Gastroesophageal sphincter (tissue), 4 donors: ENCODE measurements at regions not wholly inside any gene's neighbourhood (a gene's known extent, or its start where the extent isn't known, plus 50 kb on each side); places are given as distances from the start of the nearest gene placed in this dataset.
"Not testable (repeated sequence)": the region's sequence is repeated elsewhere in the genome, so short reads cannot be mapped to it uniquely, and the experiment has no call there.

Experiments used
- ATAC-seq: fragments of 150-250 bp; one replicate; pipeline ENCODE4 v1.9.1; 2016; ENCODE audit warnings: mild to moderate bottlenecking, moderate library complexity
- H3K27ac ChIP-seq, 4 donors: fragments of 200-600 bp; sonication (generic) in 3 of 4; 1 replicate in 3 of 4; 2 replicates in 1 of 4; pipeline ENCODE4 v1.5.1; 2016 to 2019
- H3K27me3 ChIP-seq: fragments of 200-600 bp; sonication (generic); one replicate; pipeline ENCODE4 v1.5.1; 2019
- H3K36me3 ChIP-seq, 2 donors: fragments of 200-600 bp; sonication (generic); one replicate each; pipeline ENCODE4 v1.5.1; 2019; ENCODE audit warnings: control low read depth in 1 of 2
- H3K4me1 ChIP-seq, 3 donors: fragments of 200-600 bp; sonication (generic); 1 replicate in 2 of 3; 2 replicates in 1 of 3; pipeline ENCODE4 v1.5.1; 2016 to 2019; ENCODE audit warnings: control low read depth in 2 of 3
- H3K4me3 ChIP-seq, 2 donors: fragments of 200-600 bp; sonication (generic); one replicate each; pipeline ENCODE4 v1.5.1; 2019; ENCODE audit warnings: mild to moderate bottlenecking in 1 of 2, moderate library complexity in 1 of 2
- H3K9me3 ChIP-seq, 3 donors: fragments of 200-600 bp; sonication (generic); one replicate each; pipeline ENCODE4 v1.5.1; 2017 to 2019; ENCODE audit warnings: control low read depth in 2 of 3
- EP300 ChIP-seq: sonication (generic); formaldehyde crosslinking; IDR thresholded peaks from one replicate; pipeline ENCODE4 v1.6.1; 2017; ENCODE audit warnings: antibody characterized with exemption, mild to moderate bottlenecking
- POLR2A ChIP-seq, 2 donors: fragments of 450-650 bp; IDR thresholded peaks; one replicate each; pipeline ENCODE4 v1.6.1; 2017; ENCODE audit warnings: antibody characterized with exemption in 2 of 2, mild to moderate bottlenecking in 2 of 2, moderate library complexity in 1 of 2
- POLR2AphosphoS5 ChIP-seq: sonication (generic); formaldehyde crosslinking; IDR thresholded peaks from one replicate; pipeline ENCODE4 v1.6.1; 2017; ENCODE audit warnings: antibody characterized with exemption
- WGBS, 2 donors: methylation state at CpG; one replicate each; pipeline ENCODE4 v1.1.5; 2018; ENCODE audit warnings: low coverage in 1 of 2; 5-methylcytosine and 5-hydroxymethylcytosine counted together
- TF ChIP-seq, protein P1 (sequence below), 4 experiments: fragments of 200-600 bp in 2 of 4; fragments of 450-650 bp in 2 of 4; sonication (generic) in 1 of 4; IDR thresholded peaks; one replicate each; pipeline ENCODE4 v1.5.1; 2017 to 2019; ENCODE audit warnings: antibody characterized with exemption in 4 of 4, mild to moderate bottlenecking in 2 of 4, moderate library complexity in 2 of 4

- WGBS, 2 donors: 81% methylated on average over 6 of the region's 19 CpGs; no CpG with 5 or more reads in 1 of the 2 donors
- Histone ChIP-seq H3K9me3 (peaks cover 0 to 8% (median 0%) of the 10 kb centered on the region in 3 donors), H3K36me3 (no peaks in the 10 kb centered on the region), H3K4me3 (no peak overlapping the region), H3K27ac (no peak overlapping the region), H3K27me3 (no peaks in the 10 kb centered on the region), H3K4me1 (no peaks in the 10 kb centered on the region)
- no peak for ATAC-seq
- TF ChIP-seq, protein P1, sequence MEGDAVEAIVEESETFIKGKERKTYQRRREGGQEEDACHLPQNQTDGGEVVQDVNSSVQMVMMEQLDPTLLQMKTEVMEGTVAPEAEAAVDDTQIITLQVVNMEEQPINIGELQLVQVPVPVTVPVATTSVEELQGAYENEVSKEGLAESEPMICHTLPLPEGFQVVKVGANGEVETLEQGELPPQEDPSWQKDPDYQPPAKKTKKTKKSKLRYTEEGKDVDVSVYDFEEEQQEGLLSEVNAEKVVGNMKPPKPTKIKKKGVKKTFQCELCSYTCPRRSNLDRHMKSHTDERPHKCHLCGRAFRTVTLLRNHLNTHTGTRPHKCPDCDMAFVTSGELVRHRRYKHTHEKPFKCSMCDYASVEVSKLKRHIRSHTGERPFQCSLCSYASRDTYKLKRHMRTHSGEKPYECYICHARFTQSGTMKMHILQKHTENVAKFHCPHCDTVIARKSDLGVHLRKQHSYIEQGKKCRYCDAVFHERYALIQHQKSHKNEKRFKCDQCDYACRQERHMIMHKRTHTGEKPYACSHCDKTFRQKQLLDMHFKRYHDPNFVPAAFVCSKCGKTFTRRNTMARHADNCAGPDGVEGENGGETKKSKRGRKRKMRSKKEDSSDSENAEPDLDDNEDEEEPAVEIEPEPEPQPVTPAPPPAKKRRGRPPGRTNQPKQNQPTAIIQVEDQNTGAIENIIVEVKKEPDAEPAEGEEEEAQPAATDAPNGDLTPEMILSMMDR (IDR thresholded peaks at IDR 0.05): no peak
- no peak for TF ChIP-seq EP300
- TF ChIP-seq POLR2A (IDR thresholded peaks at IDR 0.05): no peak
- TF ChIP-seq POLR2AphosphoS5: no peak
These were observed 111.7 kb upstream of the PGR start for GRCh38 chr11:101241160-101241795.

DNA sequence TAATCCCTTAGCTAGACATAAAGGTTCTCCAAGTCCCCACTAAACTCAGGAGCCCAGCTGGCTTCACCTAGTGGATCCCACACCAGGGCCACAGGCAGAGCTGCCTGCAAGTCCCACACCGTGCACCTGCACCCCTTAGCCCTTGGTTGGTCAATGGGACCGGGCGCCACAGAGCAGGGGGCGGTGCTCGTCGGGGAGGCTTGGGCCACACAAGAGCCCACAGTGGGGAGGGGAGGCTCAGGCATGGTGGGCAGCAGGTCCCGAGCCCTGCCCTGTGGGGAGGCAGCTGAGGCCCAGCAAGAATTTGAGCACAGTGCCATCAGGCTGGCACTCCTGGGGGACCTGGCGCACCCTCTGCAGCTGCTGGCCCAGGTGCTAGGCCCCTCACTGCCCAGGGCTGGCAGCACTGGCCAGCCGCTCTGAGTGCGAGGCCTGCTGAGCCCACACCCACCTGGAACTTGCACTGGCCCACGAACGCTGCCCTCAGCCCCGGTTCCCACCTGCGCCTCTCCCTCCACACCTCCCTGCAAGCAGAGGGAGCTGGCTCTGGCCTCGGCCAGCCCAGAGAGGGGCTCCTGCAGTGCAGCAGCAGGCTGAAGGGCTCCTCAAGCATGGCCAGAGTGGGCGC lies 101.7 kb upstream of the PGR start:
- H3K4me3 ChIP-seq, H3K4me1 ChIP-seq, H3K36me3 ChIP-seq, ATAC-seq, H3K27me3 ChIP-seq, H3K27ac ChIP-seq: not testable (repeated sequence)
- WGBS, 2 donors: no CpG with 5 or more reads among the region's 16 CpGs
- H3K9me3 ChIP-seq: peaks cover 0 to 12% (median 0%) of the 10 kb centered on the region in 3 donors

DNA sequence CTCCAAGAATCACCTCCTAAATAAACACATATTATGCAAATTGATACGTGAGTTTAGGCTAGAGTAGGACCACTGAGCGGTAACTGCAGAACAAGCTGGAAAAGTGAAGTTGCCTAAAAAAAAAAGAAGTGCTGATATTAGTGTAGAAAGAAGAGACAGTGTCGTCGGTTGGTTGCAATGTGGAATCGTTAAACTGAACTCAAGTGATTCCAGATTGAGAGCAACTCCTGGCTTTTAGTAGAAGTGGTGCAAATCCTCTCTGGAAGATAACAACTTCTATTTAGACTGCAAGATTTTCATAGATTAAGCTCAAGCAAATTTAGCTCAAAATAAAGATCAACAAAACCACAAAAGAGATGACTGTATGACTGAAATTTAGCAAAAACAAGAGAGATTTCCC lies 97.0 kb upstream of the PGR start:
- no peak for ATAC-seq
- 64 to 73% methylated on average over 4 to 5 of the region's 5 CpGs for WGBS, 2 donors
- H3K9me3 ChIP-seq: peaks cover 0 to 29% (median 0%) of the 10 kb centered on the region in 3 donors
- H3K36me3 ChIP-seq: no peaks in the 10 kb centered on the region
- H3K4me1 ChIP-seq: no peaks in the 10 kb centered on the region
- no peak overlapping the region for H3K4me3 ChIP-seq
- no peak for TF ChIP-seq EP300
- TF ChIP-seq POLR2AphosphoS5: no peak
- TF ChIP-seq POLR2A (IDR thresholded peaks at IDR 0.05): no peak
- TF ChIP-seq, protein P1 (IDR thresholded peaks at IDR 0.05): no peak
- H3K27me3 ChIP-seq: no peaks in the 10 kb centered on the region
- H3K27ac ChIP-seq: no peak overlapping the region

DNA sequence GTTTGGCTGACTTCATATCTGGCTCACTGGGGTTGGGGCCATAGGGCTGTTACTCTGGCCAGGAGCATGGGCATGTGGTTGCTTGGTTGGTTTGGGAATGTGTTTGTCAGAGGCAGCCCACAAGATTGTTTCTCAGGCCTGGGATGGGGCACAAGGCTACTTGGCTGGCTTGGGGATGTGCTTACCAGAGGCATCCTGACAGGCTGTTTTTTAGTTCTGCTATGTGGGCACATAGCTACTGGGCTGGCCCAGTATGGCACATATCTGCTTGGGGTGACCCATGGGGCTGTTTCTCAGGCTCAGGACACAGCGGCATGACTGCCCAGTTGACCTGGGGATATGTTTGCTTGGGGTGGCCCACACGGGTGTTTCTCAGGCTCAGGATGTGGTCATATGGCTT lies 94.6 kb upstream of the PGR start:
- Histone ChIP-seq H3K27me3 (no peaks in the 10 kb centered on the region), H3K9me3 (peaks cover 0 to 42% (median 0%) of the 10 kb centered on the region in 3 donors), H3K4me3 (no peak overlapping the region), H3K27ac (no peak overlapping the region), H3K4me1 (no peaks in the 10 kb centered on the region), H3K36me3 (no peaks in the 10 kb centered on the region)
- no peak for ATAC-seq
- 67% methylated on average over 1 of the region's 2 CpGs; no CpG with 5 or more reads in 1 of the 2 donors for WGBS, 2 donors
- TF ChIP-seq POLR2AphosphoS5 (no peak), POLR2A (IDR thresholded peaks at IDR 0.05) (no peak)

DNA sequence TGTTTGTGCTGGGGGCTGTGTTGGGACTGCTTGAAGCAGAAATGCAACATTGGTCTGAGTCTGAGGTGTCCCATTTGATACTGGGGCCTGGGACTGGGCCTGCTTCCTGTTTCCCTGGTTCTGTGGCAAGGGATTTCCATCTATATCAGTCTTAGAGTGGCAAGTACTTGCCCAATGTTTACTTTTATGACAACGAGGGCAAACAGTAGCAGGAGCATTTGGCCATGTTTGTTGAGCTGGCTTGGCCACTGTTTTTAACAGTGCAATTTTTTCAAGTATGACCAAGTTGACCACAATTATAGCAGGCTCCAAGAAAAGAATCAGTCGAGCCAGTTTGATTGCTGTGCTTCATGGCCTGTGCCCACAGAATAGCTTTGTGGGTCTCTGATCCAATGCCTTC lies 88.5 kb upstream of the PGR start:
- not testable (repeated sequence) for H3K4me3 ChIP-seq, H3K27ac ChIP-seq, H3K4me1 ChIP-seq, H3K27me3 ChIP-seq, ATAC-seq, H3K36me3 ChIP-seq
- peaks cover 0 to 31% (median 0%) of the 10 kb centered on the region in 3 donors for H3K9me3 ChIP-seq
- 62% methylated on average over 2 of the region's 2 CpGs; no CpG with 5 or more reads in 1 of the 2 donors for WGBS, 2 donors

DNA sequence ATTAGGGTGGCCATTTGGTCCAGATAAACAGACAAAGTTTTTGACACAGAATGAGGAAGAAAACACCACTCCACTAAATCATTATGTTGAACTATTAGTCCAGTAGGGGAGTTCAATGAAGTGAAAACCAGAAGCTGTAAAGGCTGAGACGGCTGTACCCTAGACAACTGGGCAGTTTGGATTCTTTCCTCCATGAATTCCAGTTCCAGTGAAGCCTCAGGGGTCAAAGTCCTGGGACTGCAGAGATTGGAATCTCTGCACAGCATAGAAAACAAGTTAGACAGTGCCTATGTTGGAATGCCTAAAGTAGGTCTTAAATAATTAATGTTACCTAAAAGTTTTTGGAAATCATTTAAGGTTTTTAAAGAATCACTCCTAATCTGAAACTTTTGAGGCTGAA lies 86.5 kb upstream of the PGR start:
- not testable (repeated sequence) for H3K27me3 ChIP-seq, H3K36me3 ChIP-seq, H3K27ac ChIP-seq, H3K4me1 ChIP-seq, ATAC-seq, H3K4me3 ChIP-seq
- 33% methylated on average over 1 of the region's 1 CpG for WGBS, 2 donors
- peaks cover 0 to 27% (median 0%) of the 10 kb centered on the region in 3 donors for H3K9me3 ChIP-seq

GRCh38 chr11:101215069-101215468 lies 85.5 kb upstream of the PGR start:
- Histone ChIP-seq H3K27me3 (no peaks in the 10 kb centered on the region), H3K36me3 (no peaks in the 10 kb centered on the region), H3K4me1 (no peaks in the 10 kb centered on the region), H3K27ac (no peak overlapping the region), H3K4me3 (no peak overlapping the region), H3K9me3 (peaks cover 0 to 17% (median 0%) of the 10 kb centered on the region in 3 donors)
- ATAC-seq: no peak
- WGBS, 2 donors: 50 to 71% methylated on average over 1 of the region's 1 CpG
- no peak for TF ChIP-seq POLR2AphosphoS5
- TF ChIP-seq POLR2A (IDR thresholded peaks at IDR 0.05): no peak
- TF ChIP-seq, protein P1 (IDR thresholded peaks at IDR 0.05): no peak
- no peak for TF ChIP-seq EP300
